GM19467 (cell line): ENCODE measurements at regions not wholly inside any gene's neighbourhood (a gene's known extent, or its start where the extent isn't known, plus 50 kb on each side); places are given as distances from the start of the nearest gene placed in this dataset.
"Not testable (repeated sequence)": the region's sequence is repeated elsewhere in the genome, so short reads cannot be mapped to it uniquely, and the experiment has no call there.

ENCODE experiments used
- ATAC-seq: cut with Tn5 transposase; IDR thresholded peaks from one replicate; pipeline ENCODE4 v1.9.1; 2021; ENCODE audit warnings: mild to moderate bottlenecking, moderate library complexity; ENCODE audit not compliant: unreplicated experiment

DNA sequence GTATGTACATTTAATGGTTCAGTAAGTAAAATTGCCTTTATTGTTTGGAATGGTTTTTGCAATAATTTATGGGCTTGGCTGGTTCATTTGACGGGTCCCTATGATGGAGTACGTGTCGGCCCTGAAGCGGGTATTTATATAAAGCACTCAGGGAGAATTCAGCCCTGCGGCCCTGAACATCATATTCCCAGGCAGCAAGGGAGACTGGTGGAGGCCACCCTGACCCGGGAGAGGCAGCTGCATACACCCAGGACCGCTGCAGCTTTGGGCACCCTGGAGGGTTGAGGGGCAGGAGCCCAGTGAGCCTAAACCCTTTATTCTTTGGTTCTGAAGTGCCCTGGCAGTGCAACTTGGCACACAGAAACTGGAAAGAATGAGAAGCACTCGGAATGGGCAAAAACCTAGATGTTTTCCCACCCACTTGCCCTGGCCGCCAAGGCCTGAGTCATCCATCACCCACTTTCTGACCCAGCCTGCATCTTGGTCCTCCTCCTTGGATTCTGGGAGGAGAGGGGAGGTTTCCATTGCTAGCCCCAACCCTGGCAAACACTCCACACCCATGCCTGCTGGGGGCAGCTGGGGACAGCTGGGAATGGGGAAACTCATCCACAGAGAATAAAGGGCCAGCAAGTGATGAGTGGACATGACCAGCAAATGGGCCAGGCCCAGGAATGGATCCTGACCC, 162.2 kb upstream of the TNRC6C start:
- no peak for ATAC-seq

DNA sequence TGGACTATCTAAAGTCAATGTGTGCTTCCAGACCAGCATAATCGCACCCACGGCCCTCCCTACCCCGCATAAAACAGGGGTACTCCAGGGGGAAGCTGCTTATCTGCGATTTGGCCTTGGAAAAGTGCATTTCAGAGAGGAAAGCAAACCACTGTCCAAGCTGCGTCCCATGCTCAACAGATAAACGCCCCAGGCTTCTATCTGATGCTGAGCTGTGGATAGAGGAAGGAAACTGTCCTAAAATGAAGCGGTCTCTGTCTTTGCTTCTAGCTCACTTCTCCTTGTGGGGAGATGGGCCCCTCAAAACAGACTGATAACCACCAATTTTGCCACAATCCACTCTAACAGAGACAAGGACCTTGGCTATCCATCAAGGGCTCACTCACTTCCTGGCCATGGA, 160.5 kb upstream of the TNRC6C start:
- no peak for ATAC-seq

DNA sequence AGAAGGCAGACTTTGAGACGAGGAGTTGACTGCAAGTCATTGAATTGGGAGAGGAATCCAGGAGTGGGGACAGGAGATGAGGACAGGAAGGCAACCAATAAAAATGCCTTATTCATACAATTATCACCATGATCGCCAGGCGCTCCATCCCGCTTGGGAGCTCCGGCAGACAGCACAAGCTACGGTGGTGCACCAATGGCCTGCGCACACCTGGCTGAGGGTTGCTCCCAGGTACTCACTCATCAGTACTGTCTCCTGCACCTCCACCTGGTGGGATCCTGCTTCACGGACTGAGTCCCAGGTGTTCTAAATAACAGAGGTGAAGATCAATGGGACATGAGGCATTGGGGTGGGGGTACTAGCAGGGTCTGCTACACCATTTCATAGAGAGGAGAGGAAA, 160.0 kb upstream of the TNRC6C start:
- ATAC-seq = no peak

DNA sequence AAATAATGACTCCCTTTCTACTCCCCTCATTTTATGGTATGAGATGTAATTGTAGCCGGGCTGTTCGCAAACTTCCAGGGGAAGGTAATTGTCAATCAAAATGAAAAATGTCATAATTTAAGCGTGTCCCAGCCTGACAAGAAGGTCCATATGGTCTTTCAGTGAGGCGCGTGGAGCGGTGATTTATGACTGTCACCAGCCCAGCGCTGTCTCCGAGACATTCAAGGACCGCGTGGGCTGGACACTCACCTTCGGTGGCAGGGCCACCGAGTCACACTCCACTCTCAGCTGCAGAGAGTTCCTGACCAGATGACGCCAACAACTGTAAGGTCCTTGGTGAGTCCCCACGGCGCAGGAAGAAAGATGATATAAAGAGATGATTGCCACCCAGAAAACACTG, 157.7 kb upstream of the TNRC6C start:
- no peak for ATAC-seq

DNA sequence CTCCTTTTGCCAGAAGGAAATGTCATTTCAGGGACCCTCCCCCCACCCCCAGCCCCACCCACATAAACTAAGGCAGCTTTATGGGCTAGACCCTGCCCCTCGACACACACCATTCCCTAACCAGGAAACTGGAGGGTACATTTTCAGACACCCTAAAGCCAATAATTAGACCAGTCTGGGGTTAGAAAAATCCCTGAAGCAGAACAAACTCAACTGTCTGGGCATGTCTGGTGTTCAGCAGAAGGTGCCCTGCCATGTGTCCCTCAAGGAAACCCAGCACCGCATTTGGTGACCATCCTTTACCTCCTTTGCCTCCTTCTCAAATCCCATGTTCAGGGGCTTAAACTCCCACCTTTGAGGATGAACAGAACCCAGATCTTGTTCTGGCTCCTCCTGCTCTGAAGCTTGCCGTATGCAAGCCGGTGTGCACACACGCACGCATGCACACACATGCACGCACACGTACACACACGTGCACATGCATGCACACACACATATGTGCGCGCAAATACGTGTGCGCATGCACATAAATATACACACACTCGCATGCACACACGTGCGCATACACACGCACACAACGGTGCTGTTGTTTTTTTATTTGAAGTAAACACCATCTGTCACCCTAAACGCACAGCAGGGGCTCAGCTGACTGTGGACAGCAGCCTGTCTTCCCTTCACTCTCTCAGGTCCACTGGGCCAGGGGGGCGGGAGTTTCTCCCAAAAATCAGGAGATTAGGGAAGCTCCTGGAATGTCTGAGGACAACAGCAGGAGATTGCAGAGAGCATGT, 156.8 kb upstream of the TNRC6C start:
- no peak for ATAC-seq

DNA sequence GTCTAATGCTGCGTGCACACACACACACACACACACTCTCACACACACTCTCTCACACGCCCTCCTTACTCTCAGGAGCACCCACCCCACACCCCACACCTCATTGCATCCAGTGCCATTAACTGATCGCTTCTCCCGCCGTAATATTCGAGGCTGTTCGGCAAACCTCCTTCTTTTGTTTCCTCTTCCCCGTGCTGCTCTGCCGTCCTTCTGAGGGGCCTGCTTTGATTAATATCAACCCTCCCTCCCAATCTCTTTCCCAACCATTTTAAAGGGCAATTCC, 156.2 kb upstream of the TNRC6C start:
- ATAC-seq = no peak

DNA sequence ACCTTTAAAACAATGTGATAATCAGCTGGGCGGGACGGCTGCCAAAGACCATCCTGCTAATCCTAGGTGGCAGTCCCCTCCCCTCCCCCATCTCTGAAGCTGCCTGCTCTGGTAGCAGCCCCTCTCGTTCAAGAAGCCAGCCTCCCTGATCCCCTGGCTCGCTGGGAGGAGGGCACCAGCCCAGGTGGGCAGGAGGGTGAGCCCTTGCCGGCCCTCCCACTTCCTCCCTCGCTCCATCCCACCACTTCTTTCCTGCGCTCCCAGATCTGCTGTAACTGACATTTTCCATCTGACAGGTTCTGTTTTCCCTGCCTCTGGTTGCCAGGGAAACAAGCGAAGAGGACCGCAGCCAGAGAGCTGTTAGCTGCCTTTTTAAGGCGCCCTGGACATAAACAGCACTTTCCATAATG, 155.7 kb upstream of the TNRC6C start:
- ATAC-seq = no peak

DNA sequence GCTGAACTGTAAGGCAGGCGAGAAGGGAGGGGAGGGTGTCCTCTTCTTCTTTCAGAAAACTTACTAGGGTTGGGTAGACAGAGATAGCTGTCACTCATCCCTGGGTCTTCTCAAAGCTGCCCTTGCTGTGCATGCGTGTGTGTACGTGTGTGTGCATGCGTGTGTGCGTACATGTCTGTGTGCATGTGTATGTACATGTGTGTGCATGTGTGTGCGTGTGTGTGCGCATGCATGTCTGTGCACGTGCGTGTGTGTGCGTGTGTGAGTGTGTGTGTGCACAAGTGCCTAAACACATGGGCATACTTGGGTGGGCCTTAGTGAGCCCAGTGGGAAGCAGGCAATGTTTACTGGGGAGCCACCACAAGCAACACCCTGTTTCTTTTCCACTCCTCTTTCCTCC, 154.8 kb upstream of the TNRC6C start:
- ATAC-seq = no peak

DNA sequence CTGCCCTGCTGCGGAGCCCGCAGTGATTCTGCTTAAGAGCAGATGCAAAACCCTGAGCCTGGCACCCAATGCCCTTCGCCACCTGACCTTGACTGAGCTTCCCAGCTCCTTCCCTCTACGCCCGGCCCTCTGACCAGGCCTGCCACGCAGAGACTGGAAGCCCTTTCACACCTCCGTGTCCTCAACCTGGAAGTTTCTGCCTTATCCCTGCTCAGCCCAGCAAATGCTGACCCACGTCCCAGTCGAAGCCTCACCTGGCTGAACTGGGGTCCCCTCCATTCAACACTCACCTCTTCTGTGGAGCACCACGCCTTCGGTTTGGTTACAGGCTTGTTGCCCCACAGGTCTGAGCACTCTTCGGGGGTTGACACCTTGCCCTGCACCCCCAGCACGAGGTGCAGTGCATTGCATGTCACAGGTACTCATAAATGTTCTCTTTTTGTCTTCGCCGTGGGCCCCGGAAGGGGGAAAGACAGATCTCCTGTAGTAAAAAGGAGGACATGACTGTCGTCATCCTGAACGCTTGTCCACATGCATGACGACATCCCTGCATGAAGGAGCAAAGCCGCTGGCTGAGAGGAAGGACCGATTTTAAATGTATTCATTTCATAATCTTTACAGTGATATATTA, 153.6 kb upstream of the TNRC6C start:
- no peak for ATAC-seq

DNA sequence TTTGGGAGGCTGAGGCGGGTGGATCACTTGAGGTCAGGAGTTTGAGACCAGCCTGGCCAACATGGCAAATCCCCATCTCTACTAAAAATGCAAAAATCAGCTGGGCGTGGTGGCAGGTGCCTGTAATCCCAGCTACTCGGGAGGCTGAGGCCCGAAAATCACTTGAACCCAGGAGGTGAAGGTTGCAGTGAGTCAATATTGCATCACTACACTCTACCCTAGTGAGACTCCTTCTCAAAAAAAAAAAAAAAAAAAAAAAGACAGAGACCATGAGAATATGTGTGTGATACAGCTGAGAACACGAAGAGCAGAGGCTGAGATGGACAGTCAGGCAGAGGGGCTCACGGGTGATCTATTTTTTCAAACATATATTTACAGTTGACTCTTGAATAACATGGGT, 152.5 kb upstream of the TNRC6C start:
- not testable (repeated sequence) for ATAC-seq

DNA sequence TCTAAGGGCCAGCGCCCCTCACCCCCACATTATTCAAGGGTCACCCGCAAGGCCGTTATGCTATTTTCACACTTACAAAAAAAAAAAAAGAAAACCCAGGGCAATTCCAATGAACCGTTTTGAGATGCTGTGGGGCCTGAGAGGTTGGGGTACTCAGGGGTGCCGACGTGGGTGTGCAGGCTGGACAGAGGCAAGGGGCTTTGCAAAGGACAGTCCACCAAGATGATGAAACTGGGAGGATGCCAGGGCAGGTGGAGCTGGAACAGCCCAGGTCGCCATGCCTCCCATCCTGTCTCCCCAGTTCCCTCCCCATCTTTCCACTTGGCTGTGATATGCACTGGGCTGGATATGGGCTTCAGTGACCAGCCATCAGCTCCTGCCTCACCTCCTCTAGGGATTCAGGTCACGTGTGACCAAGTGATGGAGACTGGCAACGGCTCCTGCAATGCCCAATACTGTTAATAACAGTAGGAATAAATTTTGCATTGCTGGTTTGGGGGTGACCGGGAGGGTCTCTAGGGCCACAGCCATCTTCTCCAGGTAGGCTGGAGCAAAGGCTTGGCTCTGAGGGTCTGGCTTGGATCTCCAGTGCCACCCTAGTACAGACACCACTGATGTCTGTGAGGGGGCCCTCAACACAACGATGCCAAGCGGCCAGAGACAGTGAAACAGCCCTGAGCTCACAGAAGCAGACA, 151.3 kb upstream of the TNRC6C start:
- ATAC-seq = no peak

DNA sequence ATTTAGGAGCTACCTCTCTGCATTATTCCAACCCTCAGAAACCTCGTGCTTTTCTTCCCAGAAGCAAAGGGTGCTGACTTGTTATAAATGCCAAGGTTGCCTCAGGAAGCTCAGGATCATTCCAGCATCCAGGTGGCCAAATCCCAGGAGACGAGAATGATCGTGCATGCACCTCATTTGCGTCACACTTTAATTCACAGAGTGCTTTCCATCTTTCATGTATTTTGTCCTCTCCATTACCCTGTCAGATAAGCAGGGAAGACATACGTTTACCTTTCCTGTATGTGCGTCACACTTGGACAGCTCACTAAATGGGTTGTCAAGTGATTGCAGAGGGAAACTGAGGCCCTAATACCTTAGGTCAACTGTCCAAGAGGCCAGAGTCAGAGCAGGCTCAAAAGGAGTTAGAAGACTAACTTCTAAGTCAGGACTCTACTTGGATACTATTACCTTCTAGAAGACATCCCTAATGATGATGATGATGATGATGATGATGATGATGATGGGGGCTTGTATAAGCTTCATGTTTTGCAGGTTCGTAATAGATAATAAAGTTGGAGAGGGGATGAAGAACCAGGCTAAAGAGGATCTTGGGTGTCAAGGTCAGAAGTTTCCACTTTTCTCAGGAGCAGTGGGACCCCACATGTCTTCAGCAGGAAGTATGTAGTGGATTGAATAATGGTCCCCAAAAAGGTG, 150.6 kb upstream of the TNRC6C start:
- no peak for ATAC-seq

DNA sequence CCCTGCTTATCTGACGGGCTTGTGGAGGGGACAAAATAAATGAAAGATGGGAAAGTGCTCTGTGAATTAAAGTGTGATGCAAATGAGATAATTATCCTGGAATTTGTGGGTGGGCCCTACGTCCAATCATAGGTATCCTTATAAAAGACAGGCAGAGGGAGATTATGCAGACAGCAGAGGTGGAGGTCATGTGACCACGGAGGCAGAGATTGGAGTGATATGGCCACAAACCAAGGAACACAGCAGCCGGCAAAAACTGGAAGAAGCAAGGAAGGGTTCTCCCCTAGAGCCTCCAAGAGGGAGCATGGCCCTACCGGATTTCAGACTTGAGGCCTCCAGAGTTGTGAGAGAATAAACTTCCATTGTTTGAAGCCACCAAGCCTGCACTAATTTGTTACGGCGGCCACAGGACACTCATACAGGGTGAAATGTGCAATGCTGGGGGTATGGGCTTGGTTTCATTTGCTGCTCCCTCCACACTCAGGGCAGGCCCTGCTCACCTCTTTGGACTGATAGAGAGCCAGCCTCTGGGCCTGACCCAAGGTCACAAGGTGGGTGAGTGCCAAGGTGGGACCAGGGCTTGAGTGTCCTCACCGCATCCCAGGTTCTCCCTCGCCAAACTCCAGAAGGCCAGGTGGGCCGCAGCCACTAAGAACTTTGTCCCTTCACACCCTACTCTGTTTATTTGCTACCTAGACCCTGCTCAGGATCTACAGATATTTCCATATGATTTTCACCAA, 149.6 kb upstream of the TNRC6C start:
- no peak for ATAC-seq

DNA sequence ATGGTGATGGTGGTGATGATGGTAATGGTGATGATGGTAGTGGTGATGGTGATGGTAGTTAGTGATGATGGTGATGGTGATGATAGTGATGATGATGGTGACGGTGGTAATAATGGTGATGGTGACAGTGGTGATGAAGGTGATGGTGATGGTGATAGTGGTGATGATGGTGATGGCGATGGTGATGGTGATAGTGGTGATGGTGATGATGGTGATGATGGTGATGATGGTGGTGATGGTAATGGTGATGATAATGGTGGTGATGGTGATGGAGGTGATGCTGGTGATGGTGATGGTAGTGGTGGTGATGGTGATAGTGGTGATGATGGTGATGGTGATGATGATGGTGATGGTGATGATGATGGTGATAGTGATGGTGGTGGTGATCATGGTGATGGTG, 148.7 kb upstream of the TNRC6C start:
- no peak for ATAC-seq

DNA sequence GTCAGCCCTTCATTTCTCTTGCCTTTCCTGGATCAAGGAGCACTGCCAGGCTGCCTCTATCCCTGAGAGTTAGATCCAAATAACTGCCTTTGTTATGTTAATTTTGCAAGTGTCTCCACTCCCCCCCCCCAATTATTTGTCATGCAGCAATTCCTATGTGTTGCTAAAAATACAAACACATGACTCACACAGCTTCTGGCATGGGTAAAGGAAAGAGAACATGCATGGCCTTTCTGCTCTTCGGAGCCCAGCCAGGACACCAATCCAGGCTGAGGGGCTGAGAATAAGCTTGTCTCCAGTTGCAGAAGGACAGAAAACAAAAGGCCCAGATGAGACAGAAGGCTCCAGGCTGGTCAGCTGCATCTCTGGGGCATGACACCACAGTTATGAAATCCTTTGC, 148.0 kb upstream of the TNRC6C start:
- no peak for ATAC-seq

DNA sequence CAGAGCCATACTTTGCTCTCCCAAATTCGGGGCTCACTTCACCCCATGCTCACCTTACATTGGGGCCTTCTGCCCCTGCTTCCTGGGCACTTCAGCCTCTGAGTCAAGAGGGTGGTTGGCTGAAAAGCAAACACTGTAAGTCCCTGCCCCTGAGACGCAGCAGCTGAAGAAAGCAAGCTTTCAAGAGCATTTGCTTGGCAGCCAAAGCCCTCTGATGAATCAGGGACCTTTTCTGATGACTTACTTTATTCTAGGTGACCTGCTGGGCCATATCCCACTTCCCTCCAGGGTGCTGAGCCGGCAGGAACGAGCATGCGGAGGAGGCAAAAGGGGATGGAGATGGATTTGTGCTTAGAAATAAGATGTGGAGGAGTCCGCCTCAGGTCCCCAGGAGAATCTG, 147.0 kb upstream of the TNRC6C start:
- ATAC-seq = no peak

DNA sequence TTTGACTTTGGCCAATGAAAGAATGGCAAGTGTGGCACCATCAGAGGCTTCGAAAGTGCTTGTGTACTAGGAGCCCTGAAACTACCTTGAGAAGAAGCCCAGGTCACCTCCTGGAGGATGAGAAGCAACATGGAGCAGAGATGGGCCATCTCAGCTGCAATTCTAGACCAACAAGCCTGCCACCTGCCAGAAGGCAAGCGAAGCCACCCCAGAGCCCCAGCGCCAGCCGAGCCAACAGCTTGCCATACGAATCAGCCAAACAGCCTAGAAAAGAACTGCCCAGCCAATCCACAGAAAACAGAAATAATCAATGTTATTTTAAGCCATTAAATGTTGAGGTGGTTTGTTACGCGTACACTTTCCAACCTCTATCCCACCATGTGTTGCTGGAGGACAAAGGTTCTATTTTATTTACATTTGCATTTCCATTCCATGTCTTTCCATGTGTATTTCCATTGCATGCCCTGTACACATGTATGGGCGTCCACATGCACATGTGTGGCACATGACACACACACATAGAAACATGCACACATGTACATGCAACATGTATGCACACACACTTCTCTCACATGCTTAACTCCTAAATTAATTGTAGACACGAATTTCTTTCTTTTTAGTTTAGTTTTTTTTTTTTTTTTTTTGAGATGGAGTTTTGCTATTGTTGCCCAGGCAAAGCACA, 144.3 kb upstream of the TNRC6C start:
- no peak for ATAC-seq

DNA sequence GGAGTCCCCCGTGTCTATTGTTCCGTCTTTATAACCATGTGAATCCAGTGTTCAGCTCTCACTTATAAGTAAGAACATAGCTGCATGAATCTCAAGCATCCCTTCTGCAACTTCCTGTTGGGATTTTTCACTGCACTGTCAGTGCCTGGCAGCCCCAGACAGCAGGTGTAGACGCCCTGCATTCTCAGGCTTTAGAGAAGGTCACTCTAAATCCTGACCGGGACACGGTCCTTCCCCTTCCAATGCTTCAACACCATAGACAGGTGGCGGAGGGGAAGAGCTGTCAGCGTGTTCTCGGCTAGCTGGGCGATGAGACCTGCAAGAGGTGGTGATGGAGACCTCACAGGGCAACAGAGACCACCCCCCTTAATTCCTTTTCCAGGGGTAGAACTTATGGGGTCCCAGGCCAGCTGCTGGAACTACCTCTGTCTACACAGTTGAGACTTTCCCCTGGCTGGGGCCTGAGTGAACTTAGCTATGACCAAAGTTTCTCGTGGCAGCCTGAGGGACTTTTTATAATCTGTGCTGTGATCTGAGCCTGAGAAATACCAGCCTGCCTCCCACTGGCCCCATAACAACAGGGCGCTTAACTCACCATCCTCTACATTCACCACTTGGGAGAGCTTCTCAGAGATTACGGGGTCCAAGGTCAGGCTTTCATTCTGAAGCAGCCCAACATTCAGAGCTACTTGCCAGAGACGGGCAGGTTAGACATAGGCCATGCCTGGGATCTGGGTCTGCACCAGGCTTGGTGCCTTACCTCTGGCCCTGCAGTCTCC, 143.2 kb upstream of the TNRC6C start:
- no peak for ATAC-seq

DNA sequence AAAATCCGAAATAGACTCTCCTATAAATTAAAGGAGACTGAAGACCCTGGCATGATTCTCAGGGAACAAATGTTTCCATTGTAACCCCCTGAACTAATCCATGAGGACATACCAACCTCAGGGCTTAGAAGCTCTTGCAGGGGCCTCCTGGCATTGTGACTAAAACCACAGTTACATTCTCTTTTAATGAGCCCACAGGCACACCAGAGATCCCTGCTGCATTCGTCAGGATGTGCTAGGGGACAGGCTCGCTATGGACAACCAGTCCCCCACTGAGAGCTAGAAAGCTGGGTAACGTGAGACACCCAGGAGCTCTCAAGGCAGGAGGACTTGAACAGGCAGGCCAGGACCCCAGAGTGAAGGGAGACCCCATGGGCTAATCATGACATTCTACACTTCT, 140.6 kb upstream of the TNRC6C start:
- no peak for ATAC-seq
